GM21825 (cell line): ENCODE measurements at regions not wholly inside any gene's neighbourhood (a gene's known extent, or its start where the extent isn't known, plus 50 kb on each side); places are given as distances from the start of the nearest gene placed in this dataset.
A peak's percentile ranks its signal among the peaks of the same experiment; 100 is the strongest.
"Not testable (repeated sequence)": the region's sequence is repeated elsewhere in the genome, so short reads cannot be mapped to it uniquely, and the experiment has no call there.

Experiments used
- ATAC-seq: cut with Tn5 transposase; IDR thresholded peaks from one replicate; pipeline ENCODE4 v1.9.1; 2021; ENCODE audit warnings: mild to moderate bottlenecking, moderate library complexity; ENCODE audit not compliant: unreplicated experiment

DNA sequence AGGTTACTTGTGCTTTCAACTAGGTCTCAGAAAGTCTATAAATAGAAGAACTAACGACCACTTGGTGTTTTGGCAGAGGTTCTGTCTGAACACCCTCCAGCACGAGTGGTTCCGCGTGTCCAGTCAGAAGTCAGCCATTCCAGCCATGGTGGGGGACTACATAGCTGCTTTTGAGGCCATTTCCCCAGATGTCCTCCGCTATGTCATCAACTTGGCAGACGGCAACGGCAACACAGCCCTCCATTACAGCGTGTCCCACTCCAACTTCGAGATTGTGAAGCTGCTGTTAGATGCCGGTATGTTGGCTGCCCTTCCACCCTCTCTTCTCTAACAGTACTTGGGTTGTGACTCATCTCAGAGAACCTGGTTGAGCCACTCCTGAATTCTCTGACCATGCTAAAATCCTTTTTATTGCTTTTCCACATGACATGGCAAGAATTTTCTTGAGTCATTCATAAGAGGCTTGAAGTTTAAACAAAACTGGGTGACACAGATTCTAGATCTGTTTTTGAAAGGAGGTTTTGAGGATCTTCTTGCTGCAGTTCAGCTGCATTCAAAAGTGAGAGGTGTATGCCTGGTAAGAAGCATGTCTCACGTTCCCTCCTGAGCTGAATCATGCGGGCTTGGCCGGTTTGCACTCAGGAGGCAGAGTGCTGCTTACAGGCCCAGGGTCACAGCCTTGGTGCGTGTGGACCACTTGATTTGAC lies 103.1 kb upstream of the DMRT1 start:
- ATAC-seq, result no peak

DNA sequence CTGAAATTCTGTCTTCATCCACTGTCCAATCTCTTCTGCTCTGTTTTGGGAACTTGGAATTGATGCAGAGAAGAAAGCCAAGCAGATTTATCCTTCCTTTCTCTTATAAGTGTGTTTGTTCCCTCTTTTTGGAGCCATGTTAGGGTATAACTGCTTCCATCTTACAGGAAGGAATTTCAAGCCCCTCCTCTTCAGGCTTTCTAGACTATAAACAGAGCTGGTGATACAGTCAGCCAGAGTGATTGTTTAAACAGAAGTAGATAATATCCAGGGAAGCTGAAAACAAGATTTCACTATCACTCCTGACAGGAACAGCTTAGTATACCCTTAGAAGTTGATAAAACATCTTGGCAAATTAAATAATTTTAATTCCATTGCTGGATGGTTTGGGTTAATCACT lies 102.1 kb upstream of the DMRT1 start:
- no peak for ATAC-seq

GRCh38 chr9:740221-740620 lies 101.3 kb upstream of the DMRT1 start:
- no peak for ATAC-seq

DNA sequence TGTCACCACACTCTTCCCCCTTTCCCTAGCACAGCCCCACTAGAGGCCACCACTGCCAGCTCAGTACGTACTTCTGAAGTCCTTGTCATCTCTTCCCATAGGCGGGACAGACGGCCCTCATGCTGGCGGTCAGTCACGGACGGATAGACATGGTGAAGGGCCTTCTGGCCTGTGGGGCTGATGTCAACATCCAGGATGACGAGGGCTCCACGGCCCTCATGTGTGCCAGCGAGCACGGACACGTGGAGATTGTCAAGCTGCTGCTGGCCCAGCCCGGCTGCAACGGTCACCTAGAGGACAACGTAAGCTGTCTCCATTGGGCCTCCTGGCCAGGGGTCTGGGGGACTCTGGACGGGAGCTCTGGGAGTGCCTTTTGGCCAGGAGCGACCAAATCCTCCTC lies 99.4 kb upstream of the DMRT1 start:
- no peak for ATAC-seq

- no peak for ATAC-seq
These were observed 98.4 kb upstream of the DMRT1 start for GRCh38 chr9:742914-743589.

- no peak for ATAC-seq
These were observed 97.3 kb upstream of the DMRT1 start for GRCh38 chr9:744046-744712.

- ATAC-seq, result no peak
These were observed 96.6 kb upstream of the DMRT1 start for GRCh38 chr9:744790-745484.

GRCh38 chr9:745761-746380 lies 95.6 kb upstream of the DMRT1 start:
- ATAC-seq, result no peak

- ATAC-seq, result no peak
These were observed 94.6 kb upstream of the DMRT1 start for GRCh38 chr9:746661-747434.

- no peak for ATAC-seq
These were observed 93.9 kb upstream of the DMRT1 start for GRCh38 chr9:747567-747966.

- ATAC-seq, result no peak
These were observed 92.5 kb upstream of the DMRT1 start for GRCh38 chr9:748861-749497.

GRCh38 chr9:749716-750115 lies 91.8 kb upstream of the DMRT1 start:
- ATAC-seq, result peak; percentile 25

- ATAC-seq, result peak; percentile 7
These were observed 91.1 kb upstream of the DMRT1 start for GRCh38 chr9:750249-750967.

- peak; percentile 88 for ATAC-seq
These were observed 90.1 kb upstream of the DMRT1 start for GRCh38 chr9:751137-752051.

- no peak for ATAC-seq
These were observed 89.3 kb upstream of the DMRT1 start for GRCh38 chr9:752201-752600.

DNA sequence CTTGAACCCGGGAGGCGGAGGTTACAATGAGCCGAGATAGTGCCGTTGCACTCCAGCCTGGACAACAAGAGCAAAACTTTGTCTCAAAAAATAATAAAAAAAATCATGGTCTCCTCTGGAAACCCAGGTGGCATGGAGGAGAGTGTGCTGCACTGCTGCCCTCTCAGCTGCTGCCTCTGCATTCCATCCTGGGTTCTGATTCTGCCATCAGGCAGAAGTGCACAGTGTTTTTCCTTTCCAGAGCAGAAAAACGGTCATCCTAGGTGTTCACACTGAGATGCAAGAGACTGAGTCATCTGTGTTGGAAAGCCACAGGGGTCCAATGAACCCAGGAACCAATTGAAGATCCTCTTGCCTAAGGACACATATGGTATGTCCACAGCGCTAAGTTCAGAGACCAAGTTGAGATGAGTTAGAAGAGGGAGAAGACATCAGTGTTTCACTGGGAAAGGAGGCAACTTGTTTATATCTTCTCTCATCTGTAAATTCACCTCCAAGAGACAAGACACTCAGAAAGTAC lies 88.8 kb upstream of the DMRT1 start:
- no peak for ATAC-seq

DNA sequence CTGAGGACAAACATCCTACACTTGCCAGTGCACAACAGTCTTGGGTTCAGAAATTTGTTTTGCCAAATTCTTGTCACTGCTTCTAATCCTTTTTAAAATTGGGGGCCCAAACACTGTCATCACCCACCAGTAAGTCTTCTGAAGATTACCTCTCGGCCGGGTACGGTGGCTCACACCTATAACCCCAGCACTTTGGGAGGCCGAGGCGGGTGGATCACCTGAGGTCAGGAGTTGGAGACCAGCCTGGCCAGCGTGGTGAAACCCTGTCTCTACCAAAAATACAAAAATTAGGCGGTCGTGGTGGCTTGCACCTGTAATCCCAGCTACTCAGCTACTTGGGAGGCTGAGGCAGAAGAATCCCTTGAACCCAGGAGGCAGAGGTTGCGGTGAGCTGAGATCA lies 87.8 kb upstream of the DMRT1 start:
- not testable (repeated sequence) for ATAC-seq
